ENCODE measurements at regions not wholly inside any gene's neighbourhood (a gene's known extent, or its start where the extent isn't known, plus 50 kb on each side); places are given as distances from the start of the nearest gene placed in this dataset.
"Not testable (repeated sequence)": the region's sequence is repeated elsewhere in the genome, so short reads cannot be mapped to it uniquely, and the experiment has no call there.

DNA sequence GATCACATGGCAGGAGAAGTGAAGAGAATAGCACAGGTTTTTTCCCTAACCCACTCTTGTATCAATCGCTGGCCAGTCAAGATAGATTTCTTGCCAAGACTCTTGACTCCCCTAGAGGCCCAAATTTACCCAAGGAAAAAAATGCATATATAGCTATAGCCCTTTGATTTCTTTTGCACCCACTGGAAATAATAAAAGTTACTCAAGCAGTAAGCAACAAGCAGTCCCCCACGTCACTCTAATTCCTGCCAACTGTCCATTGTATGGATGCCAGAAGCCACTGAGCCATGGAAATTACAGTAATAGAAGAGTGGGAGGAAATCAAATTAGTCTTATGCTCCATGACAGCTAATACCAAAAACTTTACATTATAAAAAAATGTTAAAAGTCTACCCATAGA, 125.3 kb upstream of the SLC39A10 start:
- ChIA-PET CTCF (no interaction called here), POLR2A (no interaction called here)
- DNase-seq, result no peak
- H3K4me3 ChIP-seq (ENCODE audit: low read depth, low read length), result no peak overlapping the region
- Mint-ChIP-seq H3K27ac (ENCODE audit: unreplicated experiment) (no peak overlapping the region), H3K9me3 (ENCODE audit: unreplicated experiment) (no peaks in the 10 kb centered on the region), H3K4me1 (ENCODE audit: low read depth, unreplicated experiment) (no peaks in the 10 kb centered on the region), H3K4me3 (ENCODE audit: unreplicated experiment) (no peak overlapping the region), H3K36me3 (ENCODE audit: insufficient read depth, unreplicated experiment) (no peaks in the 10 kb centered on the region), H3K27me3 (ENCODE audit: insufficient read depth, unreplicated experiment) (no peaks in the 10 kb centered on the region)
- TF ChIP-seq, protein P1, sequence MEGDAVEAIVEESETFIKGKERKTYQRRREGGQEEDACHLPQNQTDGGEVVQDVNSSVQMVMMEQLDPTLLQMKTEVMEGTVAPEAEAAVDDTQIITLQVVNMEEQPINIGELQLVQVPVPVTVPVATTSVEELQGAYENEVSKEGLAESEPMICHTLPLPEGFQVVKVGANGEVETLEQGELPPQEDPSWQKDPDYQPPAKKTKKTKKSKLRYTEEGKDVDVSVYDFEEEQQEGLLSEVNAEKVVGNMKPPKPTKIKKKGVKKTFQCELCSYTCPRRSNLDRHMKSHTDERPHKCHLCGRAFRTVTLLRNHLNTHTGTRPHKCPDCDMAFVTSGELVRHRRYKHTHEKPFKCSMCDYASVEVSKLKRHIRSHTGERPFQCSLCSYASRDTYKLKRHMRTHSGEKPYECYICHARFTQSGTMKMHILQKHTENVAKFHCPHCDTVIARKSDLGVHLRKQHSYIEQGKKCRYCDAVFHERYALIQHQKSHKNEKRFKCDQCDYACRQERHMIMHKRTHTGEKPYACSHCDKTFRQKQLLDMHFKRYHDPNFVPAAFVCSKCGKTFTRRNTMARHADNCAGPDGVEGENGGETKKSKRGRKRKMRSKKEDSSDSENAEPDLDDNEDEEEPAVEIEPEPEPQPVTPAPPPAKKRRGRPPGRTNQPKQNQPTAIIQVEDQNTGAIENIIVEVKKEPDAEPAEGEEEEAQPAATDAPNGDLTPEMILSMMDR (IDR thresholded peaks at IDR 0.05; ENCODE audit: insufficient read depth in 1 of 2, low read depth in 1 of 2, low read length in 1 of 2, severe bottlenecking in 1 of 2, unreplicated experiment in 1 of 2), result no peak
- intact Hi-C loops (cut with micrococcal nuclease; ENCODE audit: unreplicated experiment), result no loop called here
- no peaks in the 10 kb centered on the region for H3K27me3 ChIP-seq (replicated peaks; ENCODE audit: control insufficient read depth, insufficient read depth, low read length)
- H3K36me3 ChIP-seq (ENCODE audit: control insufficient read depth, insufficient read depth, low read length), result no peaks in the 10 kb centered on the region
- H3K9me3 ChIP-seq, result no peaks in the 10 kb centered on the region
- BruUV-seq (replicated peaks), result no TSS peak
- H3K4me1 ChIP-seq, result no peaks in the 10 kb centered on the region

DNA sequence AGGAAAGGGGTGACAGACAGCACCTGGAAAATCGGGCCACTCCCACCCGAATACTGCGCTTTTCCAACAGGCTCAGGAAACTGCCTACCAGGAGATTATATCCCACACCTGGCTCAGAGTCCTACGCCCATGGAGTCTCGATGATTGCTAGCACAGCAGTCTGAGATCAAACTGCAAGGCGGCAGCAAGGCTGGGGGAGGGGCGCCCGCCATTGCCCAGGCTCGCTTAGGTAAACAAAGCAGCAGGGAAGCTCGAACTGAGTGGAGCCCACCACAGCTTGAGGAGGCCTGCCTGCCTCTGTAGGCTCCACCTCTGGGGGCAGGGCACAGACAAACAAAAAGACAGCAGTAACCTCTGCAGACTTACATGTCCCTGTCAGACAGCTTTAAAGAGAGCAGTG, 133.8 kb upstream of the SLC39A10 start:
- intact Hi-C loops (cut with micrococcal nuclease; ENCODE audit: unreplicated experiment); H3K4me1 Mint-ChIP-seq (ENCODE audit: low read depth, unreplicated experiment); H3K9me3 Mint-ChIP-seq (ENCODE audit: unreplicated experiment); BruUV-seq (replicated peaks); H3K36me3 ChIP-seq (ENCODE audit: control insufficient read depth, insufficient read depth, low read length); H3K36me3 Mint-ChIP-seq (ENCODE audit: insufficient read depth, unreplicated experiment); H3K27ac Mint-ChIP-seq (ENCODE audit: unreplicated experiment); H3K27me3 Mint-ChIP-seq (ENCODE audit: insufficient read depth, unreplicated experiment); H3K4me3 Mint-ChIP-seq (ENCODE audit: unreplicated experiment); CTCF ChIA-PET; H3K27me3 ChIP-seq (replicated peaks; ENCODE audit: control insufficient read depth, insufficient read depth, low read length); H3K9me3 ChIP-seq; DNase-seq; H3K4me1 ChIP-seq; H3K4me3 ChIP-seq (ENCODE audit: low read depth, low read length); POLR2A ChIA-PET: not testable (repeated sequence)

DNA sequence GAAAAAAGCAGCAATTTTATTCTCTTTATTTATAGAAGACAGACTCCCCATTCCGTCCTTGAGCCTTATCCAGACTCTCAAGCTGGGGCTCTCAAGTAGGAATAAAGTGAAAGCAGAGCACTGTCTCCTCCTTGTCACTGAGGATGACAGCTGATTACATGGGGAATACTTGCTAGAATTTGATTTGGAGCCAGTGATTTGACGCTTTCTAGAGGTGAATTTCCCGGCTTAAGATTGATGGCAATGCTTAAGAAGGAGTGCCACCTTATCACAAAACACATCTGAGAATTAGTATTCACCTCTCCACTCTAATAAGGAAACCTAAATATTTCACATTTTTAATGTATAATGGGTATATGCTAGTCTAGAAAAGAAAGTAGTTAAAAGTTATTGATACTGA, 135.4 kb upstream of the SLC39A10 start:
- TF ChIP-seq, protein P1 (IDR thresholded peaks at IDR 0.05; ENCODE audit: insufficient read depth in 1 of 2, low read depth in 1 of 2, low read length in 1 of 2, severe bottlenecking in 1 of 2, unreplicated experiment in 1 of 2), result no peak
- ChIA-PET POLR2A (no interaction called here), CTCF (no interaction called here)
- Histone ChIP-seq H3K9me3 (no peaks in the 10 kb centered on the region), H3K4me3 (ENCODE audit: low read depth, low read length) (no peak overlapping the region), H3K4me1 (no peaks in the 10 kb centered on the region), H3K36me3 (ENCODE audit: control insufficient read depth, insufficient read depth, low read length) (no peaks in the 10 kb centered on the region), H3K27me3 (replicated peaks; ENCODE audit: control insufficient read depth, insufficient read depth, low read length) (no peaks in the 10 kb centered on the region)
- intact Hi-C loops (cut with micrococcal nuclease; ENCODE audit: unreplicated experiment), result loop anchor here (2.0 kb wide), 1 partner anchor 139 kb away; no protein-coding TSS in a partner anchor
- peak overlapping the region; percentile 7 for H3K27ac Mint-ChIP-seq (ENCODE audit: unreplicated experiment)
- H3K4me1 Mint-ChIP-seq (ENCODE audit: low read depth, unreplicated experiment), result no peaks in the 10 kb centered on the region
- no peak overlapping the region for H3K4me3 Mint-ChIP-seq (ENCODE audit: unreplicated experiment)
- DNase-seq, result no peak
- no peaks in the 10 kb centered on the region for H3K27me3 Mint-ChIP-seq (ENCODE audit: insufficient read depth, unreplicated experiment)
- H3K36me3 Mint-ChIP-seq (ENCODE audit: insufficient read depth, unreplicated experiment), result no peaks in the 10 kb centered on the region
- peaks cover 9% of the 10 kb centered on the region for H3K9me3 Mint-ChIP-seq (ENCODE audit: unreplicated experiment)
- no TSS peak for BruUV-seq (replicated peaks)

DNA sequence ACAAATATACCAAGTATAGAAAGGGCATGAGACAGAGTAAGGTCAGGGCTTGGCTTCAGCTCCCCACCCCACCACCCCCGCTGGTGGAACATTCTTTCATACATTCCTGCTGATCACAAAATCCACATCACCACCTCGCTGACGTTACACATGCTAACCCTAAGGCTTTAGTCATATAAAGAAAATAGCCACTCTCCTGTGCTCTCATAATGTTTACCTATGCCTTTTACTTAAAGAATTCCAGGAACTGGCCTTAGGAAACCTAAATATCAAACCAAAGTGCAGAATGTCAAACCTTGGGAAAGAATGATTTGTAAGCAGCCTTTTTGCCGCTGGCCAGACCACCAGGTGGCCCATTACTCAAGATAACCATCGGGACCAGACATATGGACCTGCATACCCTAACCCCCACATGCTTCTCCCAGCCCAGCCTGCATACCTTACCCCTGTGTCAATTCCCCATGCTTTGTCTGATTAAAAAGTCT, 136.3 kb upstream of the SLC39A10 start:
- no TSS peak for BruUV-seq (replicated peaks)
- no peak overlapping the region for H3K4me3 ChIP-seq (ENCODE audit: low read depth, low read length)
- Mint-ChIP-seq H3K4me3 (ENCODE audit: unreplicated experiment) (no peak overlapping the region), H3K36me3 (ENCODE audit: insufficient read depth, unreplicated experiment) (no peaks in the 10 kb centered on the region), H3K27me3 (ENCODE audit: insufficient read depth, unreplicated experiment) (no peaks in the 10 kb centered on the region), H3K4me1 (ENCODE audit: low read depth, unreplicated experiment) (no peaks in the 10 kb centered on the region), H3K9me3 (ENCODE audit: unreplicated experiment) (peaks cover 4% of the 10 kb centered on the region), H3K27ac (ENCODE audit: unreplicated experiment) (peak overlapping the region; percentile 7)
- intact Hi-C loops (cut with micrococcal nuclease; ENCODE audit: unreplicated experiment), result loop anchor here (2.0 kb wide), 1 partner anchor 140 kb away; no protein-coding TSS in a partner anchor
- CTCF ChIA-PET, result interaction anchor here (1.0 kb wide), 1 partner anchor 136 kb away, joined by 3 read pairs; the partner anchor contains the start of gene SLC39A10
- no peaks in the 10 kb centered on the region for H3K9me3 ChIP-seq
- no peaks in the 10 kb centered on the region for H3K36me3 ChIP-seq (ENCODE audit: control insufficient read depth, insufficient read depth, low read length)
- TF ChIP-seq, protein P1 (IDR thresholded peaks at IDR 0.05; ENCODE audit: insufficient read depth in 1 of 2, low read depth in 1 of 2, low read length in 1 of 2, severe bottlenecking in 1 of 2, unreplicated experiment in 1 of 2), result peak in 1 of 2 experiments; percentile 23
- H3K4me1 ChIP-seq, result no peaks in the 10 kb centered on the region
- peak; percentile 7 to 50 for DNase-seq
- no peaks in the 10 kb centered on the region for H3K27me3 ChIP-seq (replicated peaks; ENCODE audit: control insufficient read depth, insufficient read depth, low read length)
- POLR2A ChIA-PET, result no interaction called here
